DOHH2 (cell line): ENCODE measurements at regions not wholly inside any gene's neighbourhood (a gene's known extent, or its start where the extent isn't known, plus 50 kb on each side); places are given as distances from the start of the nearest gene placed in this dataset.

ENCODE experiments used
- CTCF ChIP-seq: fragments of 200-600 bp; sonication (generic); IDR thresholded peaks from one replicate; pipeline ENCODE4 v1.5.1; 2014; ENCODE audit warnings: antibody characterized with exemption, mild to moderate bottlenecking, low read depth, low read length; ENCODE audit not compliant: poor library complexity, severe bottlenecking
- EZH2phosphoT487 ChIP-seq: fragments of 200-600 bp; sonication (generic); IDR thresholded peaks from 2 replicates; pipeline ENCODE4 v1.6.1; 2017; ENCODE audit warnings: borderline replicate concordance, mild to moderate bottlenecking, antibody characterized with exemption, low read length, moderate library complexity, mixed read lengths

DNA sequence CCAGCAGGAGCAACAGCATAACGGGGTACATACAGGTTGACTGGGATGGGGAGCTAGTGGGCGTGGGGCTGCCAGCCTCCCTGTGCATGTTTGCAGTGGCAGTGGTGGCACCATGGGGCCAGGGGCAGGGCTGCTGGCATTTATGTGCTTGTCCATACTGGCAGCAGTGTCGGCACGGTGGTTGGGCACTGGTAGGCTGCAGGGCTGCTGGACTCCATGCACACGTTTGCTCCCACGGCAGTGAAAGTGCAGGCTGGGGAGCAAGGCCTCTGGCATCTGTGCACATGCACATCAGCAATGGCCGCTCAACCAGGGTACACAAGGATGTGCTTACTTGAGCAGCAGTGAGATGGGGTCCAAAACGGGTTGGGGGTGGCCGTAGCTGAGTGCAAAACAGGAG is 159.5 kb upstream of the KHDRBS2 start:
- no peak for TF ChIP-seq CTCF
- no peak for TF ChIP-seq EZH2phosphoT487
